HG03064 (cell line): ENCODE measurements at regions not wholly inside any gene's neighbourhood (a gene's known extent, or its start where the extent isn't known, plus 50 kb on each side); places are given as distances from the start of the nearest gene placed in this dataset.

Source experiments
- ATAC-seq: cut with Tn5 transposase; IDR thresholded peaks from one replicate; pipeline ENCODE4 v1.9.1; 2021; ENCODE audit warnings: low read depth; ENCODE audit not compliant: unreplicated experiment

DNA sequence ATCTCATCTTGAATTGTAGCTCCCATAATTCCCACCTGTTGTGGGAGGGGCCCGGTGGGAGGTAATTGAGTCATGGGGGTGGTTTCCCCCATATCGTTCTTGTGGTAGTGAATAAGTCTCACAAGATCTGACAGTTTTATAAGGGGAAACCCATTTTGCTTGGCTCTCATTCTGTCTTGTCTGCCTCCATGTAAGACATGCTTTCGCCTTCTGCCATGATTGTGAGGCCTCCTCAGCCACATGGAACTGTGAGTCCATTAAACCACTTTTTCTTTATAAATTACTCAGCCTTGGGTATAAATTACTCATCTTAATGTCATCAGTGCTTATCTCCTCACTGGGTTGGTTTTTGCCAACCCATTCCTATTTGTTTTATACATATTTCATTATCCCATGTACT lies 142.0 kb upstream of the GMDS start:
- no peak for ATAC-seq

DNA sequence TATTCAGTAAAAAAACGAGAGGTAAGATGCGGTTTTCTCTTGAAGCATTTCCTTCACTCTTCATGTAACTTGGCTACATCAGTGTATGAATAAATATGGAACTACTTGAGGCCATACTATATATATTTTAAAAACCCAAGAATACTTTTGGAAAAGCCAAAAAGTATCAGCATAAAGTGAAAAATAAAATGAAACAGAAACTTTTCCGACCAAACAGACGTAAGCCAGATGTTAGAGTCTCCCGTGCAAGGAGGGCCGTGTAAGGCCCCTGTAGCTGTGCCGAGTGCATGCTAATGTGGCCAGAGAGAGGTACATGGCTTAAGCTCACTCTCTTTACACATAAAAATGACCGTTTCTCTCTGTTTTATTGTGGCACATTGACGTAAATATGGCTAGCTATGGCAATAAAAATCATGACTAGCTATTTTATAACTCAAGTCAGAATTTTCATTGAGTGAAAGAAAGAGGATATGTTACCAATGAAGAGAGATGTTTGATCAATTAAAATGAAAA lies 140.1 kb upstream of the GMDS start:
- ATAC-seq = no peak

DNA sequence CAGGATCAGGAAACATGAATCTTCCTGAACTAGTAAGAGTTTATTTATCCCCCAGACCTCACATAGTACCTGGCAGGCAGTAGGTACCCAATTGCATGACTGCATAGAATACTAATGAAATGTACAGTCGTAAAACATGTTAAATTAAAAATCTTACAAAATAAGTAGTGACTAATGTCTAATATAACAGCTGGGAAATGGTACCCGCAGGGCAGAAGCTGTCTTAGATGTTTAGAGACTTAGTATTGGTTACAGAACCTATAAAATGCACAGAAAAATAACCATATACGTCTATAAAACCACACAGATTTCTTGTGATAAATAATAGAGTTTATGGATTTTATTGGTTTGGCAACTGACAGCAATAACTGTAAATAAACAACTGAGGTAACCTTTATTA lies 139.1 kb upstream of the GMDS start:
- no peak for ATAC-seq

DNA sequence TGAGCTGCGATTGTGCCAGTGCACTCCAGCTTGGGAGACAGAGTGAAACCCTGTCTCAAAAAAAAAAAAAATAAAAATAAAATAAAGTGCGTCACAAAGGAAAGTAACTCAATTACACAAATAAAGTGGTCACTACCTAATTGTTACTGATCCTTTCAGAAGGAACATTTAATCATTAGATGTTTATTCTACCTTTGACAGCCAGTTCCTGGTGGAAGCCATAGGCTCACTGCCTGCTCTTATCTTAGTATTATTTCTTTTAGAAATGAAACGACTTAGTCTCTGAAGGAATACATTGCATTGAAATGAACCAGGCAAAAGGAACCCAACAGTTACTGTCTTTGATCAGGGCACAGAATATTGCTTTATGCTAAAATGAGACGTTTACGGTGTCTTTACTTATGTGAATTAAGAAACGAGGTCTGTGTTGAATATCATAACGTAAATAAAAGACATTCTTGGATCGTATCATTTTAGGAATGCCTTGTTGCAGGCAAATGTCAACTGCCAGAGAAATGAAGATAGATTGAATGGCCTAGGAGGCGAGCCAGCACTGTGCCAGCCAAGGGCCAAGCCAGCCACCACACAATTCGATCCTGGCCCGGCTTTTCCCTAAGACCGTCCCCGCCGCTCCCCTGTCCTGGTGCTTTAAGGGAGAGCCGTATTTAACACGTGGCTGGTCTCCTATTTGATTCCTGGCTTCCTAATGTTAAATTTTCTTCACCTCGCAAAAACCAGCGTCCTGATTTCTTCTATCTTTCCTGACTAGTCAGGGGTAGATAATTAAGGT lies 136.7 kb upstream of the GMDS start:
- ATAC-seq = no peak

DNA sequence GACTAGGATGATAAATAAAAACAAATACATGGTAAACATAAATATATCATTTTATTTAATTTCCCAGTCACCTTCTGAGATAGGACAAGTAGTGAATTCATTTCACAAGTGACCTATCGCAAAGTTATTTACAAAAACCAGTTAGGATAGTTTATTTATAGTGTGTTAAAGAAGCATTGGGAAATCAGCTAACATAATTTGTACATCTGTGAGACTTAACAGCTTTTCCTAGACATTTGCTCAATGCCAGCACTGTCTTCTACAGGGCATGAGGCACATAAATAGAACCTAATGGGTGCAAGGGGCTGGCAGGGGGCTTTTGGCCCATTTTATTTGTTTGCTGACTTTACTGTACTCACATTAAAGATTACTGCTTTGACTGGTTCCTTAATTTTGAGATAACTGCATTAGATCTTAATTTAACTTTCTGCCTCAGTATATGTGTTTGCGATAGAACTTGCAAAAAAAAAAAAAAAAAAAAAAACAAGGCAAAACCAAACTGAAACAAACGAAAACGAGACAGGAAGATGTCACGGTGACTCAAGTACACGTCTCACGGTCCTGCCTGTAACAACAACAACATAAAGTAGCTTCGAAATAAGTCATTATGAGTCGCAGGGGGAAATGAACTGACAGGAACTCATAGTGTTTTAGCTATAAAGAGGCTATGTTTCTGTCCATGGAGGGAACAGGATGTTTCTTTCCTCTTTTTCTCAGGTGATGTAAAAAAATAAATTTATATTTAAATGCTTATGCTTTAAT lies 133.7 kb upstream of the GMDS start:
- ATAC-seq = no peak

DNA sequence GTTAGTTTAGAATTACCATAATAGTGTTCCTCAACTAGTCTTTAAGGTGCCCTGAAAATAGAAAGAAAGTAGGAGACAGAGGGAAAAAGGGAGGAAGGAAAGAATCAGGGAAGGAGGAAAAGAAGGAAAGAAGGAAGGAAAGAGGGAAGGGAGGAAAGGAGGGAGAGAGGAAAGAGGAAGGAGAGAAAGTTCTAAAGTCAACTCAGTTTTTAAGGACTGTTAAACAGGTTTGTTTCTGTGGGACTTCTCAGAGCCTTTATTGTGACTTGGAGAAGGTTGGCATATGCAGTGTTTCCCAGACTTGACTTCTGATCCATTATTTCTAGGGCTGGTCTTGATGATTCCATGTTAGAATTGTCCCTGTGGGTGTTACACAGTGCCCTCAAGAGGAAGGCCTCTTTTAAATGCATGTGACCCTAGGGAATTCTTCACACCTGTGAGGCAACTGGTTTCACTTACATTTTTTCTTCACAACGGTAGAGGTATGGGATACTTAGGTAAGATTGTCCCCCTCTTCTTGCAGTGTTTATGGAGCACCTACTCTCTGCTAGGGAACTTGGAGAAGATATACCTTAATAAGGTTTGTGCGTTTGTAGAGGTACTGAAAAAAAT lies 132.7 kb upstream of the GMDS start:
- no peak for ATAC-seq

DNA sequence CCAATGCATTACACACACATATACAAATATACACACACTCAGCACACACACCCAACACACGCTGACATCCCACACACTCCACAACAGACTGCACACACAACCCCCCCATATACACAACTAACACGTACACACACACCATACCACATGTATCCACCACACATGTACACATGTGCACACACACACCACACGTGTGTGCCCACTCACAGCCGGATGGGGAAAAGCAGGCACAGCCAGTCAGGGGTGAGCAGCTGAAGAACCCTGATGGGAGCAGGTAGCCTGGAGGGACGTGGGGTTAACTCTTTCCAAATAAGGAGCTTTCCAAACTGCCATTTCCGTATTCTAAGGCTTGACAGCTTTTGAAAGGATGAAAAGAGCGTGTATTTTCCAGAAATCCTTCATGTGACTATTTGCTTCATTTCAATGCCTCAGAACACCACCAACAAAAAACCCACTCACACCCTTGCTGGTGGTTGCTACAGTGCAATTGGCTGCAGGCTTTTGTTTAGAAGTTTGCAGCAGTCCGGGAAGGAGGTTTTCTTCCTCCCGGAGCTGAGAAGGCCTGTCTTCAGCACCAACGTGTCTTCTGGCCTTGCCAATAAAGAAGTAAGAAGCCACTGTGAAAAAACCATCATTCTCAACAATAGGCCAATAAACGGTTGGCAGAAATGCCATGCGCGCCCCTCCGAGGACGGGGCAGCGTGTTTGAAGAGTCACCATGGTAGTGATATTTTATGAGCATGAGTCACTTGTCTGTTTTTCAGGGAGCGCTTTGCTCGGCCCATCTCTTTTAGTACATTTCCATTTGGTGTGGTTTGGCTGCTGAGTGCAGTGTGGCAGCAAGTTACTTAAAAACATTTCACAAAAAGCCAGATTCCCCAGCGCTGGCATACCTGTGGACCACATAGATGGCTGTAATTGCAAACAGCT lies 131.3 kb upstream of the GMDS start:
- ATAC-seq = no peak

DNA sequence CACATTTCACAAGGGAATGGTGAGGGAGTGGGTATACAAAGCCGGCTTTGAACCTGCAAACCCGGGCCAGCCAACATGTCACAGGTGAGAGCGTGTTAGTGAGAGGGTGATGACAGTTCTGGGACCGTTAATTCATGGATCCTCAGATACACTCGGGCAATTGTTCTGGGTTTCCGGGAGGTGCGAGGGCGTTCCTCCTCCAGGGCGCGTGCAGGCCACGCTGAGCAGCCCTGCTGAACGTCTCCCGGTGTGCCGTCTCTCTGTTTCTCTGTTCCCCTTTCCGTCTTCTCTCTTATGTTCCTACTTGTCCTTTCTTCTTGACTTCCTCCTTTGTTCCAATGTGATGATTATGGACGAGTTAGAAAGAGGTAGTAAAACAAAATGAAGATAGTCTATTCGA lies 130.0 kb upstream of the GMDS start:
- no peak for ATAC-seq

DNA sequence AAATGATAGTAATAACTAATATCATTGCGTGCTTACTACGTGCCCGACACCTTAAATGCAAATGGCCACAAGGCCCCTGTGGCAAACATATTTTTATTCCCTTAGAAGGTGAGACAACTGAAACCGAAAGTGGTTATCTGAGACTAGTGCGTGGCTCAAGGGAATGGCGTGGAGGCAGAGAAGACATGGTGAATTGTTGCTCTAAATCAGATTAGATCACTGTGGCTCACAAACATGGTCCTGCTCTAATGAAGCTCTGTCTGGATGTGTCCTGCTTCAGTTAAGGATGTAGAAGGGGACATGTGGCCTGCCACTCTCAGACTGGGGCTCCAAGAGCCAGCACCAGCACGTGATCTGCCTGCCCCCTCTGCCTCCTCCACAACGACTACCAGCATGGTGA lies 124.2 kb upstream of the GMDS start:
- no peak for ATAC-seq

DNA sequence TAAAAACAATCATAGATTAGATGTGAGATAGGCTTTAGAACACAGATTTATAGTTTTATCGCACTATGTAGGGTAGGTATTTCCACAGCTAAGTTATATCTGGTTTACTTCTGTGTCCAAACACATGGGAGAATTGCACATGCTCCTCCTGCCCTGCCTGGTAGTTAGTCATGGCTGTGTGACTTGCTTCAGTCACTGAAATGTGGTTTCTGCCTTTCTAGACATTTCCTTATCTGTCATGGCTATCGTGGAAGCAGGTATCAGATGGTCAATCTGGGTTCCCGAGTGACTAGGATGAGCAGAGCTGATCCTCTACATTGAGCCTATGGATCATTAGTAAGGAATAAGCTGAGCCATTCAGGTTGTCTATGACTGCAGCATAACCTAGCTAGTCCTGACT lies 117.8 kb upstream of the GMDS start:
- no peak for ATAC-seq

DNA sequence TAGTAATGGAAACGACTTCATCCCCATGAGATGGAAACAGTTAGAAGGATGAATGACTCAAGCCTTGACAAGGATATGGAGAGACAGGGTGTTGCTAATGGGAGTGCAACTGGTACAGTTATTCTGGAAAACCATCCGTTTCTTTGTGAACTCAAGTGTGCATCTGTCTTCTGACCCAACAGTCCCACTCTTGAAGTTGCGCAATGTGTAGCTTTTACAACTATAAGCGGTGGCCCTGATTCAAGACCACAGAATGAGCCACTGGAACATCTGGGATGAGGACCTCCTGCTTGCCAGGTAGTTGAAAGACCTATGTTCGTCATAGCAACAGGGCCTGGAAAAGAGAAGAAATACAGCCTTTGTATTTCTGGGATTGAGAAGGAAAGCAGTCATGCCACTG lies 115.8 kb upstream of the GMDS start:
- ATAC-seq = no peak

DNA sequence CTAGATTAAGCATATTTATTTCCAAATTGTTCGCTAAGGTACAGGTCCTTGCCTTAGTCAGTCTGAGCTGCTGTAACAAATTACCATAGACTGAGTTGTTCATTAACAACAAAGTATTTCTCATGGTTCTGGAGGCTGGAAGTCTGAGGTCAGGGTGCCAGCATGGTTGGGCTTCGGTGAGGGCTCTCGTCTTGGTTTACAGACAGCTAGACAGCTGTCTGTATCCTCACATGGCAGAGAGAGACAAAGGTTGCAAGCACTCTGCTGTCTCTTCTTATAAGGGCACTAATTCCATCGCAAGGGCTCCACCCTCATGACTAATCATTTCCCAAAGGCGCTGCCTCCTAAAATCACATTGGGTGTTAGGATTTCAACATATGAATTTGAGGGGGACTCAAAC lies 115.3 kb upstream of the GMDS start:
- no peak for ATAC-seq

DNA sequence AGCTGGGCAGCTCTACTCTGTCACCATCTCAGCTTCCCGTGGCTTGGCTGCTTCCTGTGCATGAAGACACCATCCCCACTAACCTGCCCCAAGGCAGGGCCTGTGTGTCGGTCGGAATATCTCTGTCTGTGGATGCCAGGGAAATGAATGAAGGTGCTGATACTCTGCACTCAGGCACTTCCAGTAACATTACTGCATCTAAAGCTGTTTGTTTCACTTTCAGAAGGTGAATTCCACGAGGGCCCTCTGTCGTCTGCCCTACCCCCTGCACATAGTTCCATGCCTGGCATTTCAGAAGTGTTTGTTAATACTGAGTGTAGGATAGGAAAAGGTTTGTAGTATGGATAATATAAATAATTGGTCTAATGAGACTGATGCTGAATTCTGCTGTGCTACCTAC lies 114.7 kb upstream of the GMDS start:
- no peak for ATAC-seq

DNA sequence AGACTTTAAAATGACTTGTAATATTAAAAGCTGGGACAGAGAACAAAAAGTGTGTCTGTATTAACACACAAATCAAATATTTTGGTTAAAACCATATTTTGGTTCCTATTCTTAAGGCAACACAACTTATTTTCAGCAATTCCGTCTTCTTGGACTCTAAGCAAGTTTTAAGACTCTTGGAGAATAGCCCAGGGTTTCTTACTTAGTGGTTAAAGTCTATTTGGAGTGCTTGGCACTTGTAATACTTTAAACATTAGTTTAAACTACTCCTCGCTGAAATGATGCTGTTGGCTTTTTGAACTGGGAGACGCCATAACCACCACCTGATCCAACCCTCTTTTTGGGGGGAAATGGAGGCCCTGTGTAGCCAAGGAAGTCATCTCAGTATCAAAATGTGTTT lies 109.7 kb upstream of the GMDS start:
- ATAC-seq = no peak

DNA sequence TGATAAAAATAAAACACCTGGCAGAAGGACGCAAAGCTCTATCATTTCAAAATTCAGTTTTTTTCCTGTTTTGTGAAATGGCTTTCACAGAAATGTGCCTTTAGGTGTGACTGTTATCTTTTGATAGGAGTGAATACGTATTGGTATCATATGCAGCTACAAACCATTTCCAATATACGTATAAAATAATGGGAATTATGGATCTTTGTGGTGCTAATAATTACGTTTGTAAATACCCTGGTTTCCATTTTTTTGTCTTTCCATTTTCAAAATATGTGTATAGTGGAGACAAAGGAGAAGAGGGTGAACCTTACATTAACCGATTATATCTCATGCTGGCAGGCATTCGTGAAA lies 108.7 kb upstream of the GMDS start:
- ATAC-seq = no peak

DNA sequence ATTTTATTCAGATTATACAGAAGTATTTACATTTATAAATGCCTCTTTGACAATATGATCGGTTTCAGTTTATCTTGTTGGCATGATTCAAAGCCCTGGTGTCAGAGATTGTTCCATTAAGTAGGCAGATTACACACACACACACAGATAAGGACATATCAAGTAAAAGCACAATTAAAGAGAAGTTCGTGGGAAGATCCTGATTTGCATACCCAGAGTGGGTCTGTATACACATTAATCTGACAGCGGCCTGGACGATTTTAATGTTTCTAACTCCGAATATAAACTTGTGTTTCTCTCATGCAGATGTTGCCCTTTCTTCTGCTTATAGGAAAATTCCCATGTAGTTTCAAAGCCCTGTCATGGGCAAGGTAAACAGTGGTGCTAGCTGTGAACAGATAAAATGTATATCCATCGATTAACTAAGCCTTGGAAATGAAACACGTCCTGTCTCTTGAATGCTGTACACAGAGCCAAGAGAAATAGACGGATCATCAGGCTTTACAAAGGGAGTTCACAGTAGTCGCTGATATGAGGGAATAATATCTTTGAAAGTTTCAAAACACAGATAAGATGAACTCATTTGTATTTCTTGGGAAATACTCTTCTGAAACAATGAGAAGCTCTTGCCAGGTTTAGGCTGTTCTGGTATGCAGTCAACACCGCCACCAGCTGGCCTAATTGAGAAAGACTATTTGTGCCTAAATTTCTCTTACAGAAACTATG lies 108.2 kb upstream of the GMDS start:
- no peak for ATAC-seq

DNA sequence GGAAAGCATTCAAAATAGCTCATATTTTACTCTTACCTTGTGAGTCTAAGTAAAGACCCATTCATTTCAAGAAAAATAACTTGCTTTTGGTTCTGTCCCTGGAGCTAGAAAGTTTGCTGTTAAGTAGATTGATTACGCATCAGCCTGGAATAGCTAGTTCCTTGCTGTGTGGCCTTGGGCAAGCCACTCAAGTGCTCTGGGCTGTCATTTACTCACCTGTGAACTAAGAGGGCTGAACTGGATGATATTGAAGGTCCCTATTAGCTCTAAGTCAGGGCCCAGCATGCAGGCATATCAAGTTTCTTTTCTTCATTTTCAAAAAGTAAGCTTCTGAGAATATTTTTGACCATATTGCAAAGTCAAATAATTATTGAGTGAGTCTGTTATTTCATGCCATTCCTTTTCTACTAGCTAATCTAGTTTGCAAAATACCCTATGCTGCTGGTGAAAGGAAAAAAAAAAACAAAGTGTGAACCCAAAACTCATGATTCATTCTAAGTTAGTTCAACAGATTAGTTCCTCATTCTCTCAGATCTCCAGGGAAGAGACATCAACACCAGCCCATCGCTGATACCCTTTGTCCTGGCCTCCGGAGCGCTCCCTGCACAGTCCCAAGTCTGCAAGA lies 106.5 kb upstream of the GMDS start:
- ATAC-seq = no peak

DNA sequence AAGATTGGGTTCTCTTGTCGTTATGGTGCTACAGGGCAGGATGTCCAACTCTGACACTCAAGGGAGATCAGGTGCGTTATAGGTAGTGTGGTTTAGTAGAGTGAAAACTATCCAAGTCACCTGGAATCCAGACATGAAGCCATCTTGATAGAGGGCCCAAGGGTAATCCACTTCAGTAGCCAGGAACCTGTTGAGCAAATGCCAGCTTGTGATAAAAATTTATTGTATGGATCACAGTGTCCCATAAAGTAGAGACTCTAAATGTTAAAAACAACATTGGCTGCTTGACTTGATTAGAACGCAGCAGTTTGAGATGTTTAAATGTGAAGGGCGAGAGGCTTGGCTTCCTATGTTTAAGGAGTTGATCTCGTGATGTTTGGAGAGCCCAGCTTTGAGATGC lies 105.7 kb upstream of the GMDS start:
- ATAC-seq = no peak

DNA sequence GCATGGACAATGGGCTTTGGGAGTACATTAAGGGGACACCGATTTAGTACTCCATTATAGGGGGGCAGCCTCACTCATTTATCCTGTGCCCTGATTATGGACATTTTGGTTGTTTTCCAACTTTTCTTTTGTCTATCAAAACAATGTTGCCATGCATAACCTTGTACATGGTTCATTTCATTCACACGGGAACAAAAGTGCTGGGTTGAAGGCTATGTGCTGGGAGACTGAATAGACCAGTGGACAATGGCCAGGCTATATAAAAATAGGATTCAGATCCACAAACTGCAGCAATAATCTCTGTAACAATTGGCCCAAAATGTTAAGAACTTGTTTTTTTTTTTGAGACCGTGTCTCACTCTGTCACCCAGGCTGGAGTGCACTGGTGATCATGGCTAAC lies 100.7 kb upstream of the GMDS start:
- ATAC-seq = no peak
